ENCODE measurements at regions not wholly inside any gene's neighbourhood (a gene's known extent, or its start where the extent isn't known, plus 50 kb on each side); places are given as distances from the start of the nearest gene placed in this dataset.

GRCh38 chr22:49270595-49271368 lies 556.9 kb downstream of the BRD1 start:
- H3K4me3 ChIP-seq (ENCODE audit: low read depth, low read length) = no peak overlapping the region
- in situ Hi-C loops (cut with HindIII; ENCODE audit: low sequenced_read_pairs) = no loop called here
- TF ChIP-seq, protein P1, sequence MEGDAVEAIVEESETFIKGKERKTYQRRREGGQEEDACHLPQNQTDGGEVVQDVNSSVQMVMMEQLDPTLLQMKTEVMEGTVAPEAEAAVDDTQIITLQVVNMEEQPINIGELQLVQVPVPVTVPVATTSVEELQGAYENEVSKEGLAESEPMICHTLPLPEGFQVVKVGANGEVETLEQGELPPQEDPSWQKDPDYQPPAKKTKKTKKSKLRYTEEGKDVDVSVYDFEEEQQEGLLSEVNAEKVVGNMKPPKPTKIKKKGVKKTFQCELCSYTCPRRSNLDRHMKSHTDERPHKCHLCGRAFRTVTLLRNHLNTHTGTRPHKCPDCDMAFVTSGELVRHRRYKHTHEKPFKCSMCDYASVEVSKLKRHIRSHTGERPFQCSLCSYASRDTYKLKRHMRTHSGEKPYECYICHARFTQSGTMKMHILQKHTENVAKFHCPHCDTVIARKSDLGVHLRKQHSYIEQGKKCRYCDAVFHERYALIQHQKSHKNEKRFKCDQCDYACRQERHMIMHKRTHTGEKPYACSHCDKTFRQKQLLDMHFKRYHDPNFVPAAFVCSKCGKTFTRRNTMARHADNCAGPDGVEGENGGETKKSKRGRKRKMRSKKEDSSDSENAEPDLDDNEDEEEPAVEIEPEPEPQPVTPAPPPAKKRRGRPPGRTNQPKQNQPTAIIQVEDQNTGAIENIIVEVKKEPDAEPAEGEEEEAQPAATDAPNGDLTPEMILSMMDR (IDR thresholded peaks at IDR 0.05; ENCODE audit: low read depth, low read length, missing control alignments) = no peak
- DNase-seq (ENCODE audit: low read depth) = no peak

DNA sequence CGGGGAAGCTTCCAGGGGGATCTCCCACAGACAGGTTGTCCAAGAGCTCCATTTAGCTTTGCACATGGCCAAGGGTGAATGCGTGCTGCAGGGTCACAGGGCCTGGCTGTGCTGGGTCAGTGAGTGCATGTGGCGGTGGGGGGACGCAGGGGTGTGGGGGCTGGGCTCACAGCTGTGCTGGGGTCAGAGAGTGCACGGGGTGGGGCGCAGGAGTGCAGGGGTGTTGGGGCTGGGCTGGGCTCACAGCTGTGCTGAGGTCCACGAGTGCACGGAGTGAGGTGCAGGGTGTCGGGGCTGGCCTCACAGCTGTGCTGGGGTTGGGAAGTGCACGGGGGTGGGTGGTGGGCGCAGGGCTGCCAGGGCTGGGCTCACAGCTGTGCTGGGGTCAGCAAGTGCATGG lies 557.7 kb downstream of the BRD1 start:
- in situ Hi-C loops (cut with HindIII; ENCODE audit: low sequenced_read_pairs) = no loop called here
- no peak overlapping the region for H3K4me3 ChIP-seq (ENCODE audit: low read depth, low read length)
- TF ChIP-seq, protein P1 (IDR thresholded peaks at IDR 0.05; ENCODE audit: low read depth, low read length, missing control alignments) = no peak
- DNase-seq (ENCODE audit: low read depth) = no peak

GRCh38 chr22:49269371-49269770 lies 558.3 kb downstream of the BRD1 start:
- in situ Hi-C loops (cut with HindIII; ENCODE audit: low sequenced_read_pairs) = no loop called here
- TF ChIP-seq, protein P1 (IDR thresholded peaks at IDR 0.05; ENCODE audit: low read depth, low read length, missing control alignments) = no peak

GRCh38 chr22:49268924-49269323 lies 558.7 kb downstream of the BRD1 start:
- DNase-seq (ENCODE audit: low read depth) = no peak
- TF ChIP-seq, protein P1 (IDR thresholded peaks at IDR 0.05; ENCODE audit: low read depth, low read length, missing control alignments) = no peak
- in situ Hi-C loops (cut with HindIII; ENCODE audit: low sequenced_read_pairs) = no loop called here
- no peak overlapping the region for H3K4me3 ChIP-seq (ENCODE audit: low read depth, low read length)

More at GRCh38 chr22:49269371-49269770, 558.3 kb downstream of the BRD1 start:
- no peak for DNase-seq (ENCODE audit: low read depth)
- no peak overlapping the region for H3K4me3 ChIP-seq (ENCODE audit: low read depth, low read length)

DNA sequence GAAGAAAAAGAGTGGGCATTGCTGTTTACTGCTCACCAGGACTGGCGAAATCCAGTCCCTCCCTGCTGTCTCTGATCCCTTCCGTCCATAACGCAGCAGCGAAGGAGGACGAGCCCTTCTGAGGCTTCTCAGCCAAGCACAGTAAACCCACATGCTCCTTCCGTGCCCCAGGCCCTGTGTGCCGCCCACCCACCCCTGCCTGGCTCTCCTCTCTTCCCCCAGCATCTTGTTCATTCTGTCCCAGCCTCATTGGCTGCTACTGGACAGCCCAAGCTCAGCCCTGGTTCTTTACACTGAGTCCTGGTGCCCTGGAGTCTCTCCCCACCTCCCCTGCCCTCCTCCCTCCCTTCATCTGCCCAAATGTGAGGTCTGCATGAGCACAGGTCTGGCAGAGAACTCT lies 559.7 kb downstream of the BRD1 start:
- TF ChIP-seq, protein P1 (IDR thresholded peaks at IDR 0.05; ENCODE audit: low read depth, low read length, missing control alignments) = no peak
- in situ Hi-C loops (cut with HindIII; ENCODE audit: low sequenced_read_pairs) = no loop called here
- no peak for DNase-seq (ENCODE audit: low read depth)
- H3K4me3 ChIP-seq (ENCODE audit: low read depth, low read length) = no peak overlapping the region

DNA sequence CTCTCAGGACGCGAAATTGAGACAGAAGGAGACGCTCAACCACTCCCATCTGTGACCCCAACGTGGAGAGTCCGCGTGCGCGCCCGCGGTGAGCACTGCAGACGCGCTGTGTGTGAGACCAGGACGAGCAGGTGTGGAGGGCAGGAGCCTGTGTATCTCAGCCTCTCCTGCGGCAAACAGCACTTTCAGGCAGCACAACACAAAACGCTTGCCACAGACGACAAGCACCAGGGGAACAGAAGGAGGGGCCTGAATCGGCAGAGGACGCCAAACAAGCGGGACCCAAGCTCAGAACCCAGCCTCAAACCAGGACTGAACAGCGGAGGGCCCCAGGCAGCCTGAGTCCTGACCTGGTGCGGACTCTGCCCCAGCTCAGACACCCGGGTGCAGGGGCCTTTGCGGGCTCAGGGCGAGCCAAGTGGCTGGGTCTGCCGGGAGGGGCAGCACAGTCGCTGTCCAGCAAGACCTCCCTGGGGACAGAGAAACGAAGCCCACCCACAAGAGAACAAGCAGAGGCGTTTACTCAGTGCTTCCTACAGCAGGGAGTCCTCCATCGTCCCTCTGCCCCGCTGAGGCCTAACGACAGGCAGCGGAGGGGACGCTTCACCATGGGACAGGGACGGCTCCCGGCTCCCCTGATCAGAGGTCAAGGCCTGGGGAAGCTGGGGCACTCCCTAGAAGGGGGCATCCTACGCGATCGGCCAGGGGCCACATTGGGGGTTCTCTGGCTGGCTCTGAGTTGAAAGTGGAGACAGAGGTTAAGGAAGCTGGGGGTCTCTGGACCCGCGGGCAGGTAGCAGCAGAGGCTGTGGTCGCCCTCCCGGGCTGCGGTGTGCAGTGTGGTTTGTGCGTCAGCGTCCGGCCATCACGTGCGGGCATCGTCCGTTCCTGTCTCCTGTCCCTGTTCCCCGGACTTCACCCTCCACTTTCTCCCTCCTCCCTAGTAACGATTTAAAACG lies 560.8 kb downstream of the BRD1 start:
- TF ChIP-seq, protein P1 (IDR thresholded peaks at IDR 0.05; ENCODE audit: low read depth, low read length, missing control alignments) = no peak
- in situ Hi-C loops (cut with HindIII; ENCODE audit: low sequenced_read_pairs) = no loop called here
- no peak overlapping the region for H3K4me3 ChIP-seq (ENCODE audit: low read depth, low read length)
- DNase-seq (ENCODE audit: low read depth) = no peak
